ENCODE measurements at regions not wholly inside any gene's neighbourhood (a gene's known extent, or its start where the extent isn't known, plus 50 kb on each side); places are given as distances from the start of the nearest gene placed in this dataset.
A peak's percentile ranks its signal among the peaks of the same experiment; 100 is the strongest.

DNA sequence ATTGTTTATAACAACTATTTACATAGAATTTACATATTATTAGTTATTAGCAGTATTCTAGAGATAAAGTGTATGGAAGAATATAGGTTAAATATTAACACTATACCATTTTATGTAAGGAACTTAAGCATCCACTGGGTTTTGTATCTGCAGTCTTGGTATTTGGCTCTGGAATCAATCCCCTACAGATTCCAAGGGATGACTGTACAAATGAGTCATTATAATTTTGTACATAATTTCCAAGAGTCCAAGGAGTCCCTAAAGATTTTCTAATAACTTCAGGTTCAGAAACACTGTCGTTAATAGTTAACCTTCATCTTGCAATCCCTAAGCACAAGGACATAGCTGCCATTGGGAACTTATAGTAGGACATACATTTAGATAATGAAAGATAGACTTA lies 254.8 kb upstream of the PDE4D start:
- TF ChIP-seq, protein P1, sequence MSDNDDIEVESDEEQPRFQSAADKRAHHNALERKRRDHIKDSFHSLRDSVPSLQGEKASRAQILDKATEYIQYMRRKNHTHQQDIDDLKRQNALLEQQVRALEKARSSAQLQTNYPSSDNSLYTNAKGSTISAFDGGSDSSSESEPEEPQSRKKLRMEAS (IDR thresholded peaks at IDR 0.05; ENCODE audit: insufficient read depth, insufficient read length) = no peak
- TF ChIP-seq, protein P2, sequence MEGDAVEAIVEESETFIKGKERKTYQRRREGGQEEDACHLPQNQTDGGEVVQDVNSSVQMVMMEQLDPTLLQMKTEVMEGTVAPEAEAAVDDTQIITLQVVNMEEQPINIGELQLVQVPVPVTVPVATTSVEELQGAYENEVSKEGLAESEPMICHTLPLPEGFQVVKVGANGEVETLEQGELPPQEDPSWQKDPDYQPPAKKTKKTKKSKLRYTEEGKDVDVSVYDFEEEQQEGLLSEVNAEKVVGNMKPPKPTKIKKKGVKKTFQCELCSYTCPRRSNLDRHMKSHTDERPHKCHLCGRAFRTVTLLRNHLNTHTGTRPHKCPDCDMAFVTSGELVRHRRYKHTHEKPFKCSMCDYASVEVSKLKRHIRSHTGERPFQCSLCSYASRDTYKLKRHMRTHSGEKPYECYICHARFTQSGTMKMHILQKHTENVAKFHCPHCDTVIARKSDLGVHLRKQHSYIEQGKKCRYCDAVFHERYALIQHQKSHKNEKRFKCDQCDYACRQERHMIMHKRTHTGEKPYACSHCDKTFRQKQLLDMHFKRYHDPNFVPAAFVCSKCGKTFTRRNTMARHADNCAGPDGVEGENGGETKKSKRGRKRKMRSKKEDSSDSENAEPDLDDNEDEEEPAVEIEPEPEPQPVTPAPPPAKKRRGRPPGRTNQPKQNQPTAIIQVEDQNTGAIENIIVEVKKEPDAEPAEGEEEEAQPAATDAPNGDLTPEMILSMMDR (IDR thresholded peaks at IDR 0.05; ENCODE audit: extremely low read depth in 1 of 2, insufficient read depth in 1 of 2, low read depth in 1 of 2, low read length in 2 of 2) = no peak
- TF ChIP-seq POLR2A (IDR thresholded peaks at IDR 0.05; ENCODE audit: low read depth, low read length) (no peak), FOS (IDR thresholded peaks at IDR 0.05; ENCODE audit: borderline replicate concordance, insufficient read depth, low read length) (peak; percentile 21), GATA2 (IDR thresholded peaks at IDR 0.05; ENCODE audit: insufficient read depth, insufficient read length, low read depth, low read length) (no peak), POLR2AphosphoS5 (IDR thresholded peaks at IDR 0.05; ENCODE audit: insufficient read depth, low read depth, low read length) (no peak), MYC (IDR thresholded peaks at IDR 0.05; ENCODE audit: low read depth, low read length) (no peak), EZH2 (IDR thresholded peaks at IDR 0.05; ENCODE audit: borderline replicate concordance, low read depth, low read length, severe bottlenecking) (no peak)

Measured in endothelial cell of umbilical vein (primary cell).